ENCODE measurements at regions not wholly inside any gene's neighbourhood (a gene's known extent, or its start where the extent isn't known, plus 50 kb on each side); places are given as distances from the start of the nearest gene placed in this dataset.

- TF ChIP-seq ZNF8 (CRISPR knock-in tag; IDR thresholded peaks at IDR 0.05) (no peak), PATZ1 (CRISPR knock-in tag; IDR thresholded peaks at IDR 0.05; ENCODE audit: borderline replicate concordance) (no peak), RARB (CRISPR knock-in tag; IDR thresholded peaks at IDR 0.05) (no peak)
Observed at GRCh38 chr1:191618181-191618580, 540.1 kb upstream of the RGS18 start.

Measured in SK-N-SH treated with all-trans-retinoic acid at 6 μM for 48 hours (cell line).